T-cell (primary cell): ENCODE measurements at regions not wholly inside any gene's neighbourhood (a gene's known extent, or its start where the extent isn't known, plus 50 kb on each side); places are given as distances from the start of the nearest gene placed in this dataset.

Experiments
- ATAC-seq, 4 experiments: fragments of 200-7000 bp in 3 of 4; fragments of 150-1000 bp in 1 of 4; cut with Tn5 transposase; replicated peaks in 1 of 4; 1 replicate in 3 of 4; 2 replicates in 1 of 4; pipeline ENCODE4 v1.10.0; 2021; ENCODE audit warnings: moderate library complexity in 3 of 4, mild to moderate bottlenecking in 2 of 4, moderate number of reproducible peaks in 1 of 4
- CTCF ChIA-PET, 2 donors: fragments of 300-600 bp; sonication (Branson Sonifier 250); formaldehyde crosslinking; loops; one replicate each; lab custom pipeline; 2022; ENCODE audit warnings: antibody characterized with exemption in 2 of 2; lab: Charles Lee
- POLR2A ChIA-PET, 2 donors: fragments of 300-600 bp; sonication (Branson Sonifier 250); formaldehyde crosslinking; loops; one replicate each; lab custom pipeline; 2022; ENCODE audit warnings: antibody characterized with exemption in 2 of 2; lab: Charles Lee
- DNase-seq, 35 experiments: peaks; one replicate each; pipeline versions ENCODE4 v3.0.0 to v3.0.0-alpha.2; 2013 to 2023
- H3K27ac ChIP-seq: one replicate; pipeline ENCODE4 v1.5.1; 2013; ENCODE audit warnings: low read length
- H3K27me3 ChIP-seq, 2 experiments: replicated peaks in 1 of 2; 1 replicate in 1 of 2; 2 replicates in 1 of 2; pipeline versions ENCODE4 v1.6.1 to v1.7.0; 2013; ENCODE audit warnings: low read length in 1 of 2, mixed read lengths in 1 of 2; ENCODE audit not compliant: control insufficient read depth in 2 of 2, insufficient read depth in 2 of 2; ENCODE audit errors: extremely low read depth in 1 of 2
- H3K36me3 ChIP-seq, 2 donors: 1 replicate in 1 of 2; 2 replicates in 1 of 2; pipeline versions ENCODE4 v1.6.1 to v1.7.0; 2013; ENCODE audit warnings: low read length in 1 of 2; ENCODE audit not compliant: control insufficient read depth in 2 of 2, insufficient read depth in 1 of 2; ENCODE audit errors: extremely low read depth in 1 of 2
- H3K4me1 ChIP-seq, 2 experiments: 1 replicate in 1 of 2; 2 replicates in 1 of 2; pipeline versions ENCODE4 v1.6.1 to v1.7.0; 2013; ENCODE audit warnings: low read length in 2 of 2, mixed read lengths in 1 of 2; ENCODE audit not compliant: insufficient read depth in 2 of 2, control insufficient read depth in 1 of 2; ENCODE audit errors: extremely low read depth in 1 of 2
- H3K4me3 ChIP-seq, 2 donors: 1 replicate in 1 of 2; 2 replicates in 1 of 2; pipeline versions ENCODE4 v1.5.1 to v1.7.0; 2013; ENCODE audit warnings: mild to moderate bottlenecking in 2 of 2, low read length in 1 of 2, moderate library complexity in 1 of 2; ENCODE audit not compliant: control insufficient read depth in 1 of 2; ENCODE audit errors: extremely low read depth in 1 of 2
- H3K9me3 ChIP-seq: 2 replicates; pipeline ENCODE4 v1.7.0; 2013
- H3K27ac Mint-ChIP-seq, 2 donors: one replicate each; pipeline ENCODE4 v1.8.0; 2020 to 2021; ENCODE audit warnings: mild to moderate bottlenecking in 2 of 2, mixed read lengths in 2 of 2
- H3K27me3 Mint-ChIP-seq, 2 donors: one replicate each; pipeline ENCODE4 v1.8.0; 2021 to 2022; ENCODE audit warnings: mixed read lengths in 2 of 2
- H3K36me3 Mint-ChIP-seq: one replicate; pipeline ENCODE4 v1.8.0; 2021; ENCODE audit warnings: mixed read lengths
- H3K4me1 Mint-ChIP-seq, 3 donors: one replicate each; pipeline ENCODE4 v1.8.0; 2020 to 2022; ENCODE audit warnings: mixed read lengths in 3 of 3, mild to moderate bottlenecking in 1 of 3
- H3K4me3 Mint-ChIP-seq, 3 donors: one replicate each; pipeline ENCODE4 v1.8.0; 2020 to 2022; ENCODE audit warnings: mild to moderate bottlenecking in 3 of 3, mixed read lengths in 3 of 3, moderate library complexity in 3 of 3
- H3K9me3 Mint-ChIP-seq, 3 donors: one replicate each; pipeline ENCODE4 v1.8.0; 2020 to 2022; ENCODE audit warnings: mixed read lengths in 3 of 3
- WGBS: methylation state at CpG from one replicate; pipeline ENCODE4 v1.1.5; 2013; ENCODE audit warnings: missing lambda C conversion rate; ENCODE audit not compliant: insufficient coverage; 5-methylcytosine and 5-hydroxymethylcytosine counted together

GRCh38 chr3:87332789-87333188 lies 56.4 kb upstream of the POU1F1 start:
- Mint-ChIP-seq H3K9me3 (no peaks in the 10 kb centered on the region), H3K4me1 (peaks cover 0 to 13% (median 0%) of the 10 kb centered on the region in 3 donors), H3K4me3 (no peak overlapping the region), H3K36me3 (no peaks in the 10 kb centered on the region), H3K27me3 (no peaks in the 10 kb centered on the region), H3K27ac (no peak overlapping the region)
- no peak overlapping the region for H3K27ac ChIP-seq
- no peak for ATAC-seq
- no peaks in the 10 kb centered on the region for H3K36me3 ChIP-seq
- no peaks in the 10 kb centered on the region for H3K9me3 ChIP-seq
- ChIA-PET POLR2A (no interaction called here), CTCF (no interaction called here)
- H3K4me1 ChIP-seq, result no peaks in the 10 kb centered on the region
- no peaks in the 10 kb centered on the region for H3K27me3 ChIP-seq
- no peak overlapping the region for H3K4me3 ChIP-seq
- no peak for DNase-seq
- no CpG with 5 or more reads among the region's 6 CpGs for WGBS

DNA sequence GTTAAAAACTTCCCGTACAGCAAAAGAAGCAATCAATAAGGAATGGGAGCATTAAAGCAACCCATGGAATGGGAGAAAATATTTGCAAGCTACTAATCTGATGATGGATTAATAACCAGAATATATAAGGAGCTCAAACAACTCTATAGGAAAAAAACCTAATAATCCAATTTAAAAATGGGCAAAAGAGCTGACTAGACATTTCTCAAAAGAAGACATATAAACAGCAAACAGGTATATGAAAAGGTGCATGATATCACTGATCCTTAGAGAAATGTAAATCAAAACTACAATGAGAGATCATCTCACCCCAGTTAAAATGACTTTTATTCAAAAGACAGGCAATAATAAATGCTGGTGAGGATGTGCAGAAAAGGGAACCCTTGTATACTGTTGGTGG lies 52.7 kb upstream of the POU1F1 start:
- H3K9me3 Mint-ChIP-seq, result no peaks in the 10 kb centered on the region
- POLR2A ChIA-PET, result no interaction called here
- no peak overlapping the region for H3K27ac ChIP-seq
- no peaks in the 10 kb centered on the region for H3K4me1 ChIP-seq
- DNase-seq (no peak), ATAC-seq (no peak)
- H3K27me3 Mint-ChIP-seq, result peaks cover 1 to 4% of the 10 kb centered on the region in 2 donors
- no peaks in the 10 kb centered on the region for H3K36me3 ChIP-seq
- no peak overlapping the region for H3K4me3 ChIP-seq
- H3K4me1 Mint-ChIP-seq, result peaks cover 0 to 13% (median 0%) of the 10 kb centered on the region in 3 donors
- no peak overlapping the region for H3K4me3 Mint-ChIP-seq
- CTCF ChIA-PET, result no interaction called here
- peaks cover 0 to 4% of the 10 kb centered on the region in 2 experiments for H3K27me3 ChIP-seq
- H3K9me3 ChIP-seq, result no peaks in the 10 kb centered on the region
- no peaks in the 10 kb centered on the region for H3K36me3 Mint-ChIP-seq
- H3K27ac Mint-ChIP-seq, result no peak overlapping the region
- WGBS, result no CpG with 5 or more reads among the region's 1 CpG
